Duodenal mucosa (tissue), 2 donors: ENCODE measurements at regions not wholly inside any gene's neighbourhood (a gene's known extent, or its start where the extent isn't known, plus 50 kb on each side); places are given as distances from the start of the nearest gene placed in this dataset.

Experiments
- H3K27ac ChIP-seq: one replicate; pipeline ENCODE4 v1.7.0; 2013; ENCODE audit warnings: low read depth, low read length
- H3K27me3 ChIP-seq, 2 donors: one replicate each; pipeline ENCODE4 v1.7.0; 2013; ENCODE audit warnings: low read length in 2 of 2, control low read depth in 1 of 2; ENCODE audit not compliant: insufficient read depth in 2 of 2, control insufficient read depth in 1 of 2
- H3K36me3 ChIP-seq, 2 donors: one replicate each; pipeline ENCODE4 v1.7.0; 2013; ENCODE audit warnings: low read length in 2 of 2, control low read depth in 1 of 2; ENCODE audit not compliant: insufficient read depth in 2 of 2, control insufficient read depth in 1 of 2
- H3K4me1 ChIP-seq, 2 donors: one replicate each; pipeline ENCODE4 v1.7.0; 2013; ENCODE audit warnings: low read length in 2 of 2, control low read depth in 1 of 2; ENCODE audit not compliant: insufficient read depth in 2 of 2, control insufficient read depth in 1 of 2
- H3K4me3 ChIP-seq, 2 donors: one replicate each; pipeline ENCODE4 v1.7.0; 2013; ENCODE audit warnings: low read length in 2 of 2, low read depth in 1 of 2
- H3K9ac ChIP-seq, 2 donors: one replicate each; pipeline ENCODE4 v1.7.0; 2013; ENCODE audit warnings: low read length in 2 of 2, low read depth in 1 of 2
- H3K9me3 ChIP-seq, 2 donors: one replicate each; pipeline ENCODE4 v1.7.0; 2013; ENCODE audit warnings: low read length in 2 of 2, control low read depth in 1 of 2; ENCODE audit not compliant: control insufficient read depth in 1 of 2

DNA sequence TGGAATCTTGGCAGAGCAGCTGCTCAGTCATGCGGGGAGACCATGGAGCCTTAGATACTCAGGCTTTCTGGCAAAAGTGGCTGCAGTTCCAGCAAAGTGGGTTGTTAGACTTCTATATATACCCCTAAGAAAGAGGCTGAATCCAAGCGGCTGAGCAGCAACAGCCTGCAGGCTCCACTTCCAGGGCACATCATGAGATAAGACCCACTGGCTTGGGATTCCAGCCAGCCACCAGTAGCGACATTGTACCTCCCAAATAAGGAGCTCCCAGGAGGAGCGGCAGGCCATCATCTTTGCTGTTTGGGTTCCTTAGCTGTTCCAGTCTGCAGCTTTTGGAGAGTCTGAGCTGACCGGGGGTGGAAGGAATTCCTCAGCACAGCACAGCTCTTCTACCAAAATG, 150.3 kb upstream of the ST6GAL2 start:
- no peak overlapping the region for H3K4me3 ChIP-seq
- H3K36me3 ChIP-seq = no peaks in the 10 kb centered on the region
- H3K9ac ChIP-seq = no peak overlapping the region
- no peak overlapping the region for H3K27ac ChIP-seq
- H3K27me3 ChIP-seq = no peaks in the 10 kb centered on the region
- peaks cover 0 to 7% of the 10 kb centered on the region in 2 donors for H3K9me3 ChIP-seq
- H3K4me1 ChIP-seq = no peaks in the 10 kb centered on the region

DNA sequence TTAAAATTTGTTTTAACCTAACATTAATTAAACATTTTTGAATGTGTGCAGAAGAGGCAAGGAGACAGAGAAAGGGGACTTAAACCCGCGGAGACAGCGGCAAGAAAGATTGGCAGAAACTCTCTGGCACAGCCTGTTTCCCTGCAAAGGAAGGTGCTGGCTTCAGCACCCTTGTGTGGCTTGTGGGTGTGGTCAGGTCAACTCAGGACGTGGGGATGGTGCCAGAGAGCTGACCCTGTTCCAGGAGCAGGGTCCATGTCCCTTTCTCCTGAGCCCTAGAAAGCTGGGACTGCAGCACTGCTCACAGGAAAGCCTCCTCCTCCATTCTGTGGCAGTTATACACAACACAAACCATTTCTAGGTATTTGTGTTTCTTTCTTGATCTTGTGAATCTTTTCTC, 176.2 kb upstream of the ST6GAL2 start:
- no peaks in the 10 kb centered on the region for H3K36me3 ChIP-seq
- H3K27me3 ChIP-seq = no peaks in the 10 kb centered on the region
- no peak overlapping the region for H3K9ac ChIP-seq
- no peaks in the 10 kb centered on the region for H3K4me1 ChIP-seq
- H3K9me3 ChIP-seq = no peaks in the 10 kb centered on the region
- H3K27ac ChIP-seq = no peak overlapping the region
- H3K4me3 ChIP-seq = no peak overlapping the region

DNA sequence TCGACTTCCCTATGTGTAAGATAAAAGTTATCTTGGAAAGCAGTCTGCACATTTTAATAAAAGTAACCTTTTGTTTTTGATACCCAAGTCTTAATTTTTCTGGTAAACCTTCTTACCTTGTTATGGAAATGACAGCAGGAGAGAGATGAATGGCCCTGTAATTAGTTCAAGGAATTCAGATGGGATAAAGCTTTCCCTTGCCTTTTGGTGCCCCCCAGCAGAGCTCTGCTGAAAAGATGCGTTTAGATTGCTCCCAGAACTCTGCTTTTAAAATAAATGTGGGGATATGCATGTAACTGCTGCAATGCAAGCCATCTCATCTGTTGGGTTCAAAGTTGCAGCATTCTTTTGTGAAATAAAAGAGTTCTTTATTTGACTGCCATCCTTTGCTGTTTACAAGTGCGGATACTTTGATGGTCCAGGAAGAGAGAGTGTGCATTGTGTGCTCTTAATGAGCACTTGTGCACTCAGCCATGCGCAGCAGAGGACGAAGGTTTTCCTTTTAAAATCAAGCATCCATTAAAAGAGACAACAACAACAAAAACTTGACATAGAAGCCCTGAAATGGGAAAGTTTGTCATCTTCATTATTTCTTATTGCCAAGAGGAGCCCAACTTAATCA, 176.7 kb upstream of the ST6GAL2 start:
- no peak overlapping the region for H3K27ac ChIP-seq
- no peaks in the 10 kb centered on the region for H3K9me3 ChIP-seq
- no peaks in the 10 kb centered on the region for H3K36me3 ChIP-seq
- no peaks in the 10 kb centered on the region for H3K4me1 ChIP-seq
- no peaks in the 10 kb centered on the region for H3K27me3 ChIP-seq
- H3K9ac ChIP-seq = no peak overlapping the region
- H3K4me3 ChIP-seq = no peak overlapping the region

DNA sequence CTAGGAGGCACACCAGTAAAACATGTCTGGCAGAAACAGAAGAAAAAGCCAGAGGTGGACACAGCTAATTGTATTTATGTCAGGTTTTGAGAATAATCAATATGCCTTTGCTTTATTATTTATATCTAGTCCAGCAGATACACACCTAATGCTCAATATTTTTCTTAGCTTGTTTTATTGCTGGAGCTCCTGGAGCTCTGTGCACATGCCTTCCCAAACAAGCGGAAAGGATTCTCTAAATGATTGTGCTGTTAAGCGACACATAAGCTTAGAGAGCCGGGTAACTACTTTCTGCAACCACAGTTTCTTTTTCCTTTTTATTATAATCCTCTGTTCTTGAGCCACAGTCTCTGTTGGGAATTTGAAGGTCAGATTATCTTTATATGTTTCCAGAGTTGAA, 177.3 kb upstream of the ST6GAL2 start:
- no peak overlapping the region for H3K9ac ChIP-seq
- no peaks in the 10 kb centered on the region for H3K36me3 ChIP-seq
- no peaks in the 10 kb centered on the region for H3K27me3 ChIP-seq
- no peaks in the 10 kb centered on the region for H3K9me3 ChIP-seq
- no peak overlapping the region for H3K4me3 ChIP-seq
- H3K4me1 ChIP-seq = no peaks in the 10 kb centered on the region
- H3K27ac ChIP-seq = no peak overlapping the region

DNA sequence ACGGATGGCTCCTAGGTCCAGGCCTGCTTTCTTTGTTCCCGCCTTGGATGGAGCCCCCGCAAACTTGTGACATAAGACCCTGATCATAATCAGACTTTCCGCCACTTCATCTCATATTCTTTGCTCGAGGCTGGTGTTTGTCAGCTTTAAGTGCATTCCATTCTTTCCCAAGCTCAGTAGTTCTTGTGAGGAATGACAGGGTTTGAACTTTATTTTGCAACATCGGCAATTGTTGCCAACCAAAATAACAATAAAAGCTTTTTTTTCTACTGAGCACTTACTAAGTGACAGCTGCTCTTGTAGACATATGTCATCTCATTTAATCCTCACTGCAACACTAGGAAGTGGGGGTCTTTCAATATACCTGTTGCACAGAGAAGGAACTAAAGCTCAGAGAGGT, 178.8 kb upstream of the ST6GAL2 start:
- Histone ChIP-seq H3K9me3 (no peaks in the 10 kb centered on the region), H3K27me3 (no peaks in the 10 kb centered on the region), H3K9ac (no peak overlapping the region), H3K4me1 (no peaks in the 10 kb centered on the region), H3K27ac (no peak overlapping the region), H3K4me3 (no peak overlapping the region), H3K36me3 (no peaks in the 10 kb centered on the region)

DNA sequence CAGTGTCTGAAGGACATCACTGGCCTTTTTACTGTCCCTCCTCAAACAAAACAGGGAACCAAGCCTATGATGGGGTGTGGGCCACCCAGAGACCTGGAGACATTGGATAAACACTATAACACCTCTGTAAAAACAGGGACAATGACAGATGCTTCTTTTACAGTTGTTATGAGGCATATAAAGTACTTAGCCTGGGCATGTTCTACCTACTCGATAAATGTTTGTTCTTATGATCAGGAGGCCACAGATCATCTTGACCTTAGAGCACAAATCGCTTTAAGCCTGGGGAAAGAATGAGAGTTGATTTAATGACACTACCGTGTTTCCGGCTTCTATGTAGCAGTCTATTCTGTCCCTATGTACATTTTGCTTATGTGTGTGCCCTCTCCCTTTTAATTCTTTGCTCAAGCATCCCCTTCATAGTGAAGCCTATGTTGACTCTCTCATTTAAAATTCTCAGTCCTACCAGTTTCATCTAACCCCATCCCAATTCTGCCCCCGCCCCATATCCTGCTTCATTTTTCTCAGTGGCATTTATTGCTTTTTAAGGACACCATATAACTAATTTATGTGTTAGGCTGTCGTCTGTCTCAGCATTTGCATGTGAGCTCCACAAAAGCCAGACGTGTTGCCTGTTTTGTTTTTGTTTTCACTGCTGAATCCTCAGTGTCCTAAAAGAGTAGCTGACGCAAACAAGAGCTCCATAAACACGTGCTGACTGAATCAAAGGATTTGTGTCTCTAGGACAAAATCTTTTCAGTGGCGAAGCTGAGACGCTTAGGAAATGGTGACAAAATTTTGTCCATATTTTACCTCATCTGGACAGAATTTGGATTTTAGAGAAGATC, 182.3 kb upstream of the ST6GAL2 start:
- Histone ChIP-seq H3K36me3 (no peaks in the 10 kb centered on the region), H3K27me3 (no peaks in the 10 kb centered on the region), H3K27ac (no peak overlapping the region), H3K9ac (no peak overlapping the region), H3K9me3 (no peaks in the 10 kb centered on the region), H3K4me1 (no peaks in the 10 kb centered on the region), H3K4me3 (no peak overlapping the region)

DNA sequence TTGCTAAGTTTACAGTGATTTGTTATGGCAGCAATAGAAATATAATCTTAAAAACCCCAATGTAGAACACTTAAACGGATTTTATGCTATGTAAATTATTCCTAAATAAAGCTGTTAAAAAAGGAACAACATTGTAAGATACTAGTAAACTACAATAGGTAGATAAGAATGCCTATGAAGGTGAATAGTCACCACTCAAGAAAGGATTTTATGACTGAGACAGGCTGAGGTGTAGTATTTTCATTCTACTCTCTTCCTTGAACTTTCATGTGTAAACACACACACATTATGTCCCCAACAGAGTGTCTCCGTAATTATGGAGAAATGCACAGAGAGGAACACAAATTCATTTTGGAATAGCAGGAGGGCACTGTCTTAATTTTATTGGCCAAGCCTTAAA, 183.9 kb upstream of the ST6GAL2 start:
- Histone ChIP-seq H3K27ac (no peak overlapping the region), H3K9ac (no peak overlapping the region), H3K9me3 (no peaks in the 10 kb centered on the region), H3K4me3 (no peak overlapping the region), H3K4me1 (no peaks in the 10 kb centered on the region), H3K27me3 (no peaks in the 10 kb centered on the region), H3K36me3 (no peaks in the 10 kb centered on the region)

DNA sequence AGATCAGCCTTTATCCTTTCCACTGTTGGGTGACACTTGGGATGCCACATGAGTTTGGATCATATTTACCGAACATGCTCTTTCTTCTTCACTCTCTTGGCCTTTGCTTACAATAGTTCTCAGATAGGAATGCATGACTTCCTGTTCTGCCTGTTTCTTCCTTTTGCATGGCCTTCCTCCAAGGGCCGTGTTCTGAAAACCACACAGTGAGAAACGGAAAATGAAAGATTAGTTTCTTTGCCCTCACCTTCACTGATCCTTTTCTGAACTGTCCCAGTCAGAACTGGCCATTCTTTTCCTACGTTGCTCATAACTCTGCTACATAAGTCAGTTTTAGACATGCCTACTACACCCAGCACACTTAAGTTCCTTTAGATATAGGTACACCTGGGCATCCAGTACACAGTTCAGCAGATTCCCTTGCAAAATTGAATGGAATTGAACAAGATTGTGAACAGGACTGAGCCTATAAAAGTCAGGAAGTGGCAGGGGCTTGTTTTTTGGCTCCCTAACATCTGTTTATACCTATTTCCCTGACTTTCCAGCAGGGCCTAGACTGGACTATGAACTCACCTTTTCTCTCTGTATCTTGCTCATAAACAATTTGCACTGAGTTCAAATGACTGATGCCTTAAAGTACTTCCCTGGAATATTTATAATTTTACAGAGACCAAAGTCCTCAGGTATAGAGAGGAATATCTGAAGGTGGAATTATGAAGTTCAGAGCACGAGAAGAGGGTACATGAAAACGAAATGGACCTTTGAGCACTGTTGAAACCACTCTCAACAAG, 186.4 kb upstream of the ST6GAL2 start:
- no peak overlapping the region for H3K27ac ChIP-seq
- no peaks in the 10 kb centered on the region for H3K27me3 ChIP-seq
- no peak overlapping the region for H3K9ac ChIP-seq
- H3K9me3 ChIP-seq = no peaks in the 10 kb centered on the region
- no peak overlapping the region for H3K4me3 ChIP-seq
- no peaks in the 10 kb centered on the region for H3K4me1 ChIP-seq
- H3K36me3 ChIP-seq = no peaks in the 10 kb centered on the region

DNA sequence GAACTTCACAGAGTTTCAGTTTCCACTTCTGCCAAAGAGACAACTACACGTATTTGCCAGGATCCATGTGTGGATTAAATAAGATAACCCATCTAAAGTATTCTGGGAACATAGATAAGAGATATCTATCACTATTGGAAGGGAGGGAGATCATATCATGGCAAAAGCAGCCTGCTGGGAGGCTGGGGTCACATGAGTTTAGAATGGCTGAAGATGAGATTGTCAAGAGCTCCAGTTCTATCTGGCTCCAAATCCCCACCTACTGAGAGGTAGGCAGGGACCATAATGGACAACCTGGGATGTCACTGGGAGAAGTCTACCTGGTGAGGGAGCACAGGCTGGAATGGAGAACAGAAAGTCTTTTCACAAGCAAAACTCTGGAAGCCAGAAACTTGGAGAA, 192.6 kb upstream of the ST6GAL2 start:
- Histone ChIP-seq H3K36me3 (no peaks in the 10 kb centered on the region), H3K9ac (no peak overlapping the region), H3K27me3 (no peaks in the 10 kb centered on the region), H3K4me3 (no peak overlapping the region), H3K4me1 (no peaks in the 10 kb centered on the region), H3K27ac (no peak overlapping the region), H3K9me3 (no peaks in the 10 kb centered on the region)

DNA sequence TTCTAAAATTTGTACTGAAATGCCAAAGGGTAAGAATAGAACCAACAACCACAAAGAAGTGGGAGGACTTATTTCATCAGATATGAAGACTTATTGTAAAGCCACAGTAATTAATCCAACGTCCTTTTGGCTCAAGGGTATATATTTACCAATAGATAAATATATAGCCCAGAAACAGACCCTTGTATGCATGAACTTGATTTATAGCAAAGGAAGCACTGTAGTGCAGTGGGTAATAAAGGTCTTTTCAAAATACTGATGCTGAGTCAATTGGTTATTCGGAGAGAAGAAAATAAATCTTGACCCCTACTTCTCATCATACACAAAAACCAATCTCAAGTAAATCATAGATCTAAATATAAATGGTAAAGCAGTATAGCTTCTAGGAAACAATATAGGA, 200.5 kb upstream of the ST6GAL2 start:
- H3K4me3 ChIP-seq = no peak overlapping the region
- H3K27ac ChIP-seq = no peak overlapping the region
- H3K9me3 ChIP-seq = no peaks in the 10 kb centered on the region
- H3K36me3 ChIP-seq = no peaks in the 10 kb centered on the region
- H3K4me1 ChIP-seq = no peaks in the 10 kb centered on the region
- no peak overlapping the region for H3K9ac ChIP-seq
- H3K27me3 ChIP-seq = no peaks in the 10 kb centered on the region
